HG03280 (cell line): ENCODE measurements at regions not wholly inside any gene's neighbourhood (a gene's known extent, or its start where the extent isn't known, plus 50 kb on each side); places are given as distances from the start of the nearest gene placed in this dataset.

Experiments used
- ATAC-seq: cut with Tn5 transposase; IDR thresholded peaks from one replicate; pipeline ENCODE4 v1.9.1; 2021; ENCODE audit warnings: mild to moderate bottlenecking, moderate library complexity; ENCODE audit not compliant: unreplicated experiment

- no peak for ATAC-seq
Observed at GRCh38 chr2:42962508-42962953, 170.1 kb upstream of the HAAO start.

- ATAC-seq, result no peak
Observed at GRCh38 chr2:42961961-42962360, 169.6 kb upstream of the HAAO start.

- ATAC-seq, result no peak
Observed at GRCh38 chr2:42961385-42961811, 169.0 kb upstream of the HAAO start.

- no peak for ATAC-seq
Observed at GRCh38 chr2:42960842-42961180, 168.4 kb upstream of the HAAO start.

- ATAC-seq, result no peak
Observed at GRCh38 chr2:42960002-42960841, 167.8 kb upstream of the HAAO start.

- ATAC-seq, result no peak
Observed at GRCh38 chr2:42959234-42960001, 167.0 kb upstream of the HAAO start.

GRCh38 chr2:42958741-42959233 is 166.4 kb upstream of the HAAO start:
- no peak for ATAC-seq

- ATAC-seq, result no peak
Observed at GRCh38 chr2:42957861-42958301, 165.5 kb upstream of the HAAO start.

- no peak for ATAC-seq
Observed at GRCh38 chr2:42957109-42957860, 164.9 kb upstream of the HAAO start.

GRCh38 chr2:42954227-42954962 is 162.0 kb upstream of the HAAO start:
- no peak for ATAC-seq

GRCh38 chr2:42953216-42953615 is 160.8 kb upstream of the HAAO start:
- no peak for ATAC-seq

GRCh38 chr2:42951263-42951938 is 159.0 kb upstream of the HAAO start:
- no peak for ATAC-seq

GRCh38 chr2:42949125-42949524 is 156.7 kb upstream of the HAAO start:
- no peak for ATAC-seq

GRCh38 chr2:42947809-42948600 is 155.6 kb upstream of the HAAO start:
- ATAC-seq, result no peak

- ATAC-seq, result no peak
Observed at GRCh38 chr2:42944779-42945415, 152.5 kb upstream of the HAAO start.

GRCh38 chr2:42942990-42943493 is 150.7 kb upstream of the HAAO start:
- no peak for ATAC-seq

- no peak for ATAC-seq
Observed at GRCh38 chr2:42942214-42942989, 150.0 kb upstream of the HAAO start.
